Effector memory CD8-positive, alpha-beta T cell (primary cell): ENCODE measurements at regions not wholly inside any gene's neighbourhood (a gene's known extent, or its start where the extent isn't known, plus 50 kb on each side); places are given as distances from the start of the nearest gene placed in this dataset.
"Not testable (repeated sequence)": the region's sequence is repeated elsewhere in the genome, so short reads cannot be mapped to it uniquely, and the experiment has no call there.

ENCODE experiments used
- ATAC-seq: fragments of 150-1000 bp; cut with Tn5 transposase; replicated peaks from 2 replicates; pipeline ENCODE4 v1.10.0; 2021; ENCODE audit warnings: mild to moderate bottlenecking, moderate library complexity
- DNase-seq, 3 experiments: peaks; one replicate each; pipeline ENCODE4 v3.0.0; 2021
- H3K27ac Mint-ChIP-seq, 2 donors: one replicate each; pipeline ENCODE4 v1.8.0; 2022; ENCODE audit warnings: mild to moderate bottlenecking in 2 of 2, mixed read lengths in 2 of 2, moderate library complexity in 2 of 2
- H3K27me3 Mint-ChIP-seq, 2 donors: one replicate each; pipeline ENCODE4 v1.8.0; 2022; ENCODE audit warnings: mixed read lengths in 2 of 2
- H3K36me3 Mint-ChIP-seq: one replicate; pipeline ENCODE4 v1.8.0; 2022; ENCODE audit warnings: mild to moderate bottlenecking, moderate library complexity, mixed read lengths; ENCODE audit not compliant: insufficient read depth
- H3K4me1 Mint-ChIP-seq, 2 donors: one replicate each; pipeline ENCODE4 v1.8.0; 2022; ENCODE audit warnings: low read depth in 2 of 2, mixed read lengths in 2 of 2
- H3K4me3 Mint-ChIP-seq, 2 donors: one replicate each; pipeline ENCODE4 v1.8.0; 2022; ENCODE audit warnings: mild to moderate bottlenecking in 2 of 2, mixed read lengths in 2 of 2, moderate library complexity in 2 of 2
- H3K9me3 Mint-ChIP-seq, 2 donors: one replicate each; pipeline ENCODE4 v1.8.0; 2022; ENCODE audit warnings: mixed read lengths in 2 of 2

- not testable (repeated sequence) for H3K4me3 Mint-ChIP-seq, H3K4me1 Mint-ChIP-seq, H3K27ac Mint-ChIP-seq
These were observed 189.1 kb downstream of the FOXD4L6 start for GRCh38 chr9:40939201-40939887.

GRCh38 chr9:40935336-40935735, 193.1 kb downstream of the FOXD4L6 start:
- no peak overlapping the region for H3K27ac Mint-ChIP-seq
- DNase-seq: no peak
- peaks cover 3% of the 10 kb centered on the region for H3K36me3 Mint-ChIP-seq
- H3K4me1 Mint-ChIP-seq: peaks cover 0 to 5% of the 10 kb centered on the region in 2 donors
- no peak overlapping the region for H3K4me3 Mint-ChIP-seq
- H3K27me3 Mint-ChIP-seq: no peaks in the 10 kb centered on the region
- peaks cover 5 to 15% of the 10 kb centered on the region in 2 donors for H3K9me3 Mint-ChIP-seq
- no peak for ATAC-seq

More at GRCh38 chr9:40939201-40939887, 189.1 kb downstream of the FOXD4L6 start:
- not testable (repeated sequence) for H3K27me3 Mint-ChIP-seq, H3K9me3 Mint-ChIP-seq, H3K36me3 Mint-ChIP-seq, ATAC-seq, DNase-seq

GRCh38 chr9:40934480-40934879, 194.0 kb downstream of the FOXD4L6 start:
- not testable (repeated sequence) for ATAC-seq, H3K4me1 Mint-ChIP-seq, H3K27ac Mint-ChIP-seq, H3K27me3 Mint-ChIP-seq, H3K36me3 Mint-ChIP-seq, H3K4me3 Mint-ChIP-seq, DNase-seq
- peaks cover 4 to 15% of the 10 kb centered on the region in 2 donors for H3K9me3 Mint-ChIP-seq

- ATAC-seq, H3K27ac Mint-ChIP-seq, H3K36me3 Mint-ChIP-seq, H3K4me3 Mint-ChIP-seq, H3K27me3 Mint-ChIP-seq, H3K4me1 Mint-ChIP-seq, DNase-seq: not testable (repeated sequence)
- peaks cover 24 to 38% of the 10 kb centered on the region in 2 donors for H3K9me3 Mint-ChIP-seq
These were observed 198.1 kb downstream of the FOXD4L6 start for GRCh38 chr9:40930426-40930825.

GRCh38 chr9:40929488-40929845, 199.0 kb downstream of the FOXD4L6 start:
- H3K4me3 Mint-ChIP-seq, ATAC-seq, H3K4me1 Mint-ChIP-seq, H3K36me3 Mint-ChIP-seq, H3K27ac Mint-ChIP-seq, DNase-seq, H3K27me3 Mint-ChIP-seq: not testable (repeated sequence)
- peaks cover 29 to 47% of the 10 kb centered on the region in 2 donors for H3K9me3 Mint-ChIP-seq

GRCh38 chr9:40928803-40929487, 199.5 kb downstream of the FOXD4L6 start:
- ATAC-seq: no peak
- Mint-ChIP-seq H3K27ac (no peak overlapping the region), H3K4me1 (no peaks in the 10 kb centered on the region), H3K4me3 (no peak overlapping the region), H3K27me3 (no peaks in the 10 kb centered on the region), H3K36me3 (peaks cover 3% of the 10 kb centered on the region), H3K9me3 (peaks cover 29 to 53% of the 10 kb centered on the region in 2 donors)
- no peak for DNase-seq

GRCh38 chr9:40927851-40928802, 200.4 kb downstream of the FOXD4L6 start:
- Mint-ChIP-seq H3K36me3 (peaks cover 3% of the 10 kb centered on the region), H3K9me3 (peaks cover 29 to 61% of the 10 kb centered on the region in 2 donors)
- no peak for DNase-seq

GRCh38 chr9:40927260-40927631, 201.2 kb downstream of the FOXD4L6 start:
- H3K9me3 Mint-ChIP-seq: peaks cover 31 to 66% of the 10 kb centered on the region in 2 donors
- ATAC-seq: no peak
- H3K4me1 Mint-ChIP-seq: no peaks in the 10 kb centered on the region
- H3K4me3 Mint-ChIP-seq: no peak overlapping the region
- DNase-seq: no peak
- H3K27ac Mint-ChIP-seq: no peak overlapping the region
- no peaks in the 10 kb centered on the region for H3K27me3 Mint-ChIP-seq
- peaks cover under 1% of the 10 kb centered on the region for H3K36me3 Mint-ChIP-seq

More at GRCh38 chr9:40927851-40928802, 200.4 kb downstream of the FOXD4L6 start:
- no peaks in the 10 kb centered on the region for H3K27me3 Mint-ChIP-seq
- H3K4me3 Mint-ChIP-seq: no peak overlapping the region
- H3K4me1 Mint-ChIP-seq: no peaks in the 10 kb centered on the region
- no peak overlapping the region for H3K27ac Mint-ChIP-seq
- no peak for ATAC-seq

- Mint-ChIP-seq H3K4me1 (no peaks in the 10 kb centered on the region), H3K27me3 (no peaks in the 10 kb centered on the region), H3K4me3 (no peak overlapping the region), H3K27ac (no peak overlapping the region), H3K36me3 (no peaks in the 10 kb centered on the region), H3K9me3 (peaks cover 31 to 60% of the 10 kb centered on the region in 2 donors)
- no peak for ATAC-seq
- DNase-seq: no peak
These were observed 201.8 kb downstream of the FOXD4L6 start for GRCh38 chr9:40926404-40927259.

- Mint-ChIP-seq H3K4me1 (no peaks in the 10 kb centered on the region), H3K4me3 (no peak overlapping the region), H3K27ac (no peak overlapping the region), H3K27me3 (no peaks in the 10 kb centered on the region), H3K9me3 (peaks cover 31 to 56% of the 10 kb centered on the region in 2 donors), H3K36me3 (no peaks in the 10 kb centered on the region)
- ATAC-seq (no peak), DNase-seq (no peak)
These were observed 203.3 kb downstream of the FOXD4L6 start for GRCh38 chr9:40925149-40925548.

GRCh38 chr9:40916399-40916783, 212.1 kb downstream of the FOXD4L6 start:
- not testable (repeated sequence) for H3K4me1 Mint-ChIP-seq, H3K27ac Mint-ChIP-seq, H3K4me3 Mint-ChIP-seq, ATAC-seq, H3K36me3 Mint-ChIP-seq, DNase-seq
- H3K27me3 Mint-ChIP-seq: peaks cover 11 to 17% of the 10 kb centered on the region in 2 donors
- peaks cover 43 to 76% of the 10 kb centered on the region in 2 donors for H3K9me3 Mint-ChIP-seq

GRCh38 chr9:40915660-40916398, 212.7 kb downstream of the FOXD4L6 start:
- H3K4me1 Mint-ChIP-seq, H3K4me3 Mint-ChIP-seq, ATAC-seq, DNase-seq, H3K27ac Mint-ChIP-seq, H3K36me3 Mint-ChIP-seq: not testable (repeated sequence)
- Mint-ChIP-seq H3K27me3 (peaks cover 17% of the 10 kb centered on the region in 2 donors), H3K9me3 (peaks cover 44 to 80% of the 10 kb centered on the region in 2 donors)
